IMR-90 (cell line): ENCODE measurements at regions not wholly inside any gene's neighbourhood (a gene's known extent, or its start where the extent isn't known, plus 50 kb on each side); places are given as distances from the start of the nearest gene placed in this dataset.

Source experiments
- ATAC-seq: fragments of 200-7000 bp; cut with Tn5 transposase; 2 replicates; pipeline ENCODE4 v1.9.1; 2020; ENCODE audit warnings: low read depth, mild to moderate bottlenecking, moderate library complexity
- BruUV-seq: library from RNA; stranded (reverse); fragments of 400-500 nt; replicated peaks from 2 replicates; lab custom pipeline; 2021; lab: Mats Ljungman, UMichigan
- CTCF ChIA-PET: fragments of 300-600 bp; formaldehyde crosslinking; extraction: SDS; loops from one replicate; lab custom pipeline; 2021; ENCODE audit warnings: antibody characterized with exemption; lab: Yijun Ruan, JAX
- POLR2A ChIA-PET: fragments of 300-600 bp; sonication (Branson Sonifier 250); formaldehyde crosslinking; loops from one replicate; lab custom pipeline; 2022; ENCODE audit warnings: antibody characterized with exemption; ENCODE audit not compliant: unreplicated experiment; lab: Charles Lee
- DNase-seq: peaks from one replicate; pipeline ENCODE4 v3.0.0; 2013
- H2AFZ ChIP-seq: replicated peaks from 2 replicates; pipeline ENCODE3; 2013; ENCODE audit warnings: low read length, mild to moderate bottlenecking; ENCODE audit not compliant: poor library complexity
- H2AK5ac ChIP-seq: 2 replicates; pipeline ENCODE4 v1.6.1; 2013; ENCODE audit warnings: low read depth, low read length, inconsistent platforms
- H2AK9ac ChIP-seq: replicated peaks from 2 replicates; pipeline ENCODE3; 2013; ENCODE audit warnings: mild to moderate bottlenecking, low read depth, low read length, moderate library complexity; ENCODE audit not compliant: poor library complexity
- H2BK120ac ChIP-seq: 2 replicates; pipeline ENCODE4 v1.6.1; 2013; ENCODE audit warnings: low read depth, low read length, inconsistent platforms
- H2BK15ac ChIP-seq: 3 replicates; pipeline ENCODE4 v1.6.1; 2013; ENCODE audit warnings: low read depth, low read length, inconsistent platforms
- H2BK20ac ChIP-seq: 2 replicates; pipeline ENCODE4 v1.6.1; 2013; ENCODE audit warnings: low read depth, mild to moderate bottlenecking, inconsistent platforms, low read length, moderate library complexity
- H2BK5ac ChIP-seq: 2 replicates; pipeline ENCODE4 v1.6.1; 2013; ENCODE audit warnings: mild to moderate bottlenecking, low read depth, low read length, inconsistent platforms; ENCODE audit not compliant: poor library complexity, severe bottlenecking
- H3K14ac ChIP-seq: replicated peaks from 2 replicates; pipeline ENCODE4 v1.6.1; 2013; ENCODE audit warnings: low read depth, low read length, inconsistent platforms
- H3K18ac ChIP-seq: 2 replicates; pipeline ENCODE4 v1.6.1; 2013; ENCODE audit warnings: low read depth, low read length, control low read depth
- H3K23ac ChIP-seq: 2 replicates; pipeline ENCODE4 v1.6.1; 2013; ENCODE audit warnings: low read depth, low read length, inconsistent platforms
- H3K27ac ChIP-seq: 2 replicates; pipeline ENCODE4 v1.5.1; 2013; ENCODE audit warnings: mild to moderate bottlenecking, control low read depth, low read length; ENCODE audit not compliant: insufficient read depth
- H3K27me3 ChIP-seq: 2 replicates; pipeline ENCODE4 v1.6.1; 2013; ENCODE audit warnings: low read length; ENCODE audit not compliant: control insufficient read depth, insufficient read depth
- H3K36me3 ChIP-seq: 2 replicates; pipeline ENCODE4 v1.6.1; 2013; ENCODE audit warnings: low read length, mixed read lengths; ENCODE audit not compliant: control insufficient read depth, insufficient read depth
- H3K4ac ChIP-seq: 2 replicates; pipeline ENCODE4 v1.6.1; 2013; ENCODE audit warnings: low read depth, low read length, inconsistent platforms
- H3K4me1 ChIP-seq: 2 replicates; pipeline ENCODE4 v1.6.1; 2013; ENCODE audit warnings: low read length, mixed read lengths; ENCODE audit not compliant: control insufficient read depth, insufficient read depth
- H3K4me2 ChIP-seq: 2 replicates; pipeline ENCODE4 v1.6.1; 2013; ENCODE audit warnings: low read depth, mild to moderate bottlenecking, control low read depth, low read length, moderate library complexity
- H3K4me3 ChIP-seq: 2 replicates; pipeline ENCODE4 v1.5.1; 2013; ENCODE audit warnings: low read depth, mild to moderate bottlenecking, control low read depth, low read length, moderate library complexity; ENCODE audit not compliant: insufficient read depth
- H3K56ac ChIP-seq: 2 replicates; pipeline ENCODE4 v1.6.1; 2013; ENCODE audit warnings: low read length, inconsistent platforms; ENCODE audit not compliant: insufficient read depth; ENCODE audit errors: extremely low read depth
- H3K79me1 ChIP-seq, 2 experiments: 2 replicates each; pipeline ENCODE4 v1.6.1; 2013; ENCODE audit warnings: low read length in 2 of 2, inconsistent platforms in 1 of 2, low read depth in 1 of 2
- H3K9ac ChIP-seq: 2 replicates; pipeline ENCODE4 v1.6.1; 2013; ENCODE audit warnings: low read depth, low read length, control low read depth
- H3K9me1 ChIP-seq: 2 replicates; pipeline ENCODE4 v1.6.1; 2013; ENCODE audit warnings: low read length, inconsistent platforms; ENCODE audit not compliant: insufficient read depth
- H3K9me3 ChIP-seq: 2 replicates; pipeline ENCODE4 v1.6.1; 2013; ENCODE audit warnings: low read length; ENCODE audit not compliant: control insufficient read depth, insufficient read depth
- H4K20me1 ChIP-seq: 2 replicates; pipeline ENCODE4 v1.6.1; 2013; ENCODE audit warnings: low read length, inconsistent platforms; ENCODE audit not compliant: insufficient read depth
- H4K5ac ChIP-seq: 2 replicates; pipeline ENCODE4 v1.6.1; 2013; ENCODE audit warnings: mild to moderate bottlenecking, low read depth, low read length, control low read depth
- H4K8ac ChIP-seq, 2 experiments: 2 replicates each; pipeline ENCODE4 v1.6.1; 2013; ENCODE audit warnings: low read depth in 2 of 2, low read length in 2 of 2, control low read depth in 1 of 2, inconsistent platforms in 1 of 2
- H4K91ac ChIP-seq: 2 replicates; pipeline ENCODE4 v1.6.1; 2013; ENCODE audit warnings: low read depth, low read length, inconsistent platforms; ENCODE audit not compliant: insufficient read depth
- CHD1 ChIP-seq: IDR thresholded peaks from 2 replicates; pipeline ENCODE4 v1.6.1; 2012; ENCODE audit warnings: low read depth, low read length, improper control_type of control experiment
- MXI1 ChIP-seq: IDR thresholded peaks from 2 replicates; pipeline ENCODE4 v1.6.1; 2012; ENCODE audit warnings: low read depth, mild to moderate bottlenecking, low read length, moderate library complexity, borderline replicate concordance
- POLR2A ChIP-seq: IDR thresholded peaks from 2 replicates; pipeline ENCODE4 v1.6.1; 2012; ENCODE audit warnings: mild to moderate bottlenecking, low read depth, low read length
- WGBS, 2 experiments: methylation state at CpG; one replicate each; pipeline versions ENCODE4 v1.1.5 to v1.1.7; 2013; ENCODE audit warnings: missing lambda C conversion rate in 2 of 2; ENCODE audit not compliant: insufficient read length in 1 of 2; ENCODE audit errors: extremely low coverage in 2 of 2; 5-methylcytosine and 5-hydroxymethylcytosine counted together
- dilution Hi-C: fragments of 300-500 bp; cut with HindIII; formaldehyde crosslinking; loops from one replicate; pipeline ENCODE4 v1.14.3; 2018; ENCODE audit warnings: low sequenced_read_pairs; ENCODE audit not compliant: unreplicated experiment
- in situ Hi-C: fragments of 300-500 bp; cut with MboI; formaldehyde crosslinking; loops from 3 replicates; pipeline ENCODE4 v1.14.3; 2019; ENCODE audit warnings: low sequenced_read_pairs, inconsistent platforms, mixed read lengths
- intact Hi-C: fragments of 100-400 bp; cut with micrococcal nuclease; formaldehyde crosslinking; loops from 2 replicates; pipeline ENCODE4 v1.10.0; 2022

DNA sequence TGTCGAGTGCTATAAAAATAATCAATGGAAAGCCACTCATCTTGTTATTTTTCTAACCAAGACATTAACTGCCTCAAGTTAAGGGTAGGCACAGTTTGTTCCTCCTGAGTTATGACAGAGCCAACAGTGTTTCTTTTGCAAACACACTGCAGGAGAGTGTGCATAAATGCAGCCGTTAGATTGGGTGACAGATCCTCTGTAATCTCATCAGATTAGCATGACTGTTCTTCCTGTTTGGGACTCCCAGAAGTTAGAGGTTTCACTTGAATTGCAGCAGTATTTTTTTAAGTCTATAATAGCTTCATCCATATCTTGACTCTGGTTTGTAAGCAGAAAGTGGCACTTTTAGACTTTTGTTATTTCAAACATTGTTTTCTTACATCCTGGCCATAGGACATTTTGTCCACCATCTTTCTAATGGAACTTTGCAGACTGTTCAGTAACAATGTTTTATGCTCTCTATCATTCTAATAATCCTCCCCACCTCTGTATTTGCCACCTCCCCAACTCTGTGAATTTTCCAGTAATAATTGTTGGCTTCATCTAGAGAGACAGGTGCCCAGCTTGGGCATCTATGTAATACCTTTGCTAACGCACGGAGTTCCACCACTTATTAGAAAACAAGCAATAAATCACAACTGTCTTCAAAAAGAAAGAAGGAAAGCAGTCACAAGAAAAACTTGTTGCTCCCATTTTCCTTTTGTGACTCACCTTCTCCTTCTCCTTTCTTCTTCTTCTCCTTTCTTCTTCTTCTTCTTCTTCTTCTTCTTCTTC, 560.0 kb downstream of the ADCYAP1 start:
- no peak for ATAC-seq
- Histone ChIP-seq H3K4me1 (no peaks in the 10 kb centered on the region), H3K56ac (no peak overlapping the region), H2AFZ (no peak overlapping the region), H3K27me3 (no peaks in the 10 kb centered on the region), H2AK9ac (no peak overlapping the region), H2BK5ac (no peak overlapping the region), H3K4me3 (no peak overlapping the region), H3K9me3 (no peaks in the 10 kb centered on the region), H3K9me1 (no peaks in the 10 kb centered on the region), H3K18ac (no peak overlapping the region), H3K79me1 (no peaks in the 10 kb centered on the region), H3K4ac (no peak overlapping the region), H4K5ac (no peak overlapping the region), H4K20me1 (no peaks in the 10 kb centered on the region), H2BK20ac (no peak overlapping the region), H2AK5ac (no peak overlapping the region), H3K14ac (no peak overlapping the region), H3K23ac (no peak overlapping the region), H3K27ac (no peak overlapping the region), H3K9ac (no peak overlapping the region), H3K4me2 (no peak overlapping the region), H3K36me3 (no peaks in the 10 kb centered on the region), H2BK120ac (no peak overlapping the region), H4K8ac (no peak overlapping the region), H4K91ac (no peak overlapping the region), H2BK15ac (no peak overlapping the region)
- no peak for DNase-seq
- intact Hi-C loops (no loop called here), in situ Hi-C loops (no loop called here), dilution Hi-C loops (no loop called here)
- WGBS, 2 experiments = 0% methylated on average over 1 of the region's 4 CpGs; no CpG with 5 or more reads in 1 of the 2 experiments
- TF ChIP-seq CHD1 = no peak
- no peak for TF ChIP-seq MXI1
- TF ChIP-seq POLR2A = no peak
- ChIA-PET CTCF (no interaction called here), POLR2A (no interaction called here)
- no TSS peak for BruUV-seq
